ENCODE measurements at regions not wholly inside any gene's neighbourhood (a gene's known extent, or its start where the extent isn't known, plus 50 kb on each side); places are given as distances from the start of the nearest gene placed in this dataset.
A peak's percentile ranks its signal among the peaks of the same experiment; 100 is the strongest.

DNA sequence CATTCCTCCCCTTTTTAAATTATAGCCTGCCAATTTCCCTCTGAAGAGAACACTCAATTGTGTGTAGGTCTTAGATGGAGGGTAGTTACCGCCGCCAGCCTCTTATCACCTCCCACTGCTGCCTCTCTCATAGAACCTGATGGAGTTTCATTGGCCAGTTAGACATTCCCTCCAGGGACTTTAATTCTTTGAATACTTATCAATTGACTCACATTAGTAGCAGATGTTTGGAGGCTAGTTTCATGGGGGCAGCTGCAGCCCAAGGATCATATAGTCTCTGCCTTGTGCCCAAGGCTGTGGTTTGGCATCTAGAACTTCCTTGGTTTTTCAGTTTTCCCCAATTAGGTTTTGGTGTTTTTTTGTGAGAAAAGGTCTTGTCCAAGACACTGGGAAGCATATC is 318.9 kb upstream of the HTR2A start:
- H3K4me3 ChIP-seq (ENCODE audit: low read depth, low read length) = no peak overlapping the region
- TF ChIP-seq, protein P1, sequence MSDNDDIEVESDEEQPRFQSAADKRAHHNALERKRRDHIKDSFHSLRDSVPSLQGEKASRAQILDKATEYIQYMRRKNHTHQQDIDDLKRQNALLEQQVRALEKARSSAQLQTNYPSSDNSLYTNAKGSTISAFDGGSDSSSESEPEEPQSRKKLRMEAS (IDR thresholded peaks at IDR 0.05; ENCODE audit: low read depth, low read length) = no peak
- TF ChIP-seq, protein P2, sequence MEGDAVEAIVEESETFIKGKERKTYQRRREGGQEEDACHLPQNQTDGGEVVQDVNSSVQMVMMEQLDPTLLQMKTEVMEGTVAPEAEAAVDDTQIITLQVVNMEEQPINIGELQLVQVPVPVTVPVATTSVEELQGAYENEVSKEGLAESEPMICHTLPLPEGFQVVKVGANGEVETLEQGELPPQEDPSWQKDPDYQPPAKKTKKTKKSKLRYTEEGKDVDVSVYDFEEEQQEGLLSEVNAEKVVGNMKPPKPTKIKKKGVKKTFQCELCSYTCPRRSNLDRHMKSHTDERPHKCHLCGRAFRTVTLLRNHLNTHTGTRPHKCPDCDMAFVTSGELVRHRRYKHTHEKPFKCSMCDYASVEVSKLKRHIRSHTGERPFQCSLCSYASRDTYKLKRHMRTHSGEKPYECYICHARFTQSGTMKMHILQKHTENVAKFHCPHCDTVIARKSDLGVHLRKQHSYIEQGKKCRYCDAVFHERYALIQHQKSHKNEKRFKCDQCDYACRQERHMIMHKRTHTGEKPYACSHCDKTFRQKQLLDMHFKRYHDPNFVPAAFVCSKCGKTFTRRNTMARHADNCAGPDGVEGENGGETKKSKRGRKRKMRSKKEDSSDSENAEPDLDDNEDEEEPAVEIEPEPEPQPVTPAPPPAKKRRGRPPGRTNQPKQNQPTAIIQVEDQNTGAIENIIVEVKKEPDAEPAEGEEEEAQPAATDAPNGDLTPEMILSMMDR (IDR thresholded peaks at IDR 0.05; ENCODE audit: low read depth, low read length) = no peak
- TF ChIP-seq MYC (IDR thresholded peaks at IDR 0.05; ENCODE audit: low read depth, low read length) = no peak
- no peak for TF ChIP-seq POLR2A (IDR thresholded peaks at IDR 0.05; ENCODE audit: extremely low read depth, insufficient read length)
- no peak for DNase-seq (ENCODE audit: low read depth)

GRCh38 chr13:47213047-47213446 is 316.2 kb upstream of the HTR2A start:
- TF ChIP-seq MYC (IDR thresholded peaks at IDR 0.05; ENCODE audit: low read depth, low read length) (no peak), POLR2A (IDR thresholded peaks at IDR 0.05; ENCODE audit: extremely low read depth, insufficient read length) (no peak)
- TF ChIP-seq, protein P2 (IDR thresholded peaks at IDR 0.05; ENCODE audit: low read depth, low read length) = no peak
- TF ChIP-seq, protein P1 (IDR thresholded peaks at IDR 0.05; ENCODE audit: low read depth, low read length) = no peak
- H3K4me3 ChIP-seq (ENCODE audit: low read depth, low read length) = no peak overlapping the region
- DNase-seq (ENCODE audit: low read depth) = no peak

- no peak overlapping the region for H3K4me3 ChIP-seq (ENCODE audit: low read depth, low read length)
- DNase-seq (ENCODE audit: low read depth) = no peak
- no peak for TF ChIP-seq MYC (IDR thresholded peaks at IDR 0.05; ENCODE audit: low read depth, low read length)
- TF ChIP-seq, protein P2 (IDR thresholded peaks at IDR 0.05; ENCODE audit: low read depth, low read length) = no peak
- no peak for TF ChIP-seq POLR2A (IDR thresholded peaks at IDR 0.05; ENCODE audit: extremely low read depth, insufficient read length)
- TF ChIP-seq, protein P1 (IDR thresholded peaks at IDR 0.05; ENCODE audit: low read depth, low read length) = no peak
Measured at GRCh38 chr13:47211106-47211505, 314.3 kb upstream of the HTR2A start.

- no peak for TF ChIP-seq POLR2A (IDR thresholded peaks at IDR 0.05; ENCODE audit: extremely low read depth, insufficient read length)
- TF ChIP-seq, protein P1 (IDR thresholded peaks at IDR 0.05; ENCODE audit: low read depth, low read length) = no peak
- TF ChIP-seq MYC (IDR thresholded peaks at IDR 0.05; ENCODE audit: low read depth, low read length) = no peak
- TF ChIP-seq, protein P2 (IDR thresholded peaks at IDR 0.05; ENCODE audit: low read depth, low read length) = no peak
- no peak for DNase-seq (ENCODE audit: low read depth)
- no peak overlapping the region for H3K4me3 ChIP-seq (ENCODE audit: low read depth, low read length)
Measured at GRCh38 chr13:47206111-47206510, 309.3 kb upstream of the HTR2A start.

- DNase-seq (ENCODE audit: low read depth) = no peak
- TF ChIP-seq, protein P2 (IDR thresholded peaks at IDR 0.05; ENCODE audit: low read depth, low read length) = no peak
- TF ChIP-seq, protein P1 (IDR thresholded peaks at IDR 0.05; ENCODE audit: low read depth, low read length) = 0 out of 2 replicates have a peak, but pooled peaks have one; percentile 19
- H3K4me3 ChIP-seq (ENCODE audit: low read depth, low read length) = no peak overlapping the region
Measured at GRCh38 chr13:47190696-47191305, 293.9 kb upstream of the HTR2A start.

All from NB4 (cell line).